PC-3 (cell line): ENCODE measurements at regions not wholly inside any gene's neighbourhood (a gene's known extent, or its start where the extent isn't known, plus 50 kb on each side); places are given as distances from the start of the nearest gene placed in this dataset.

Source experiments
- ATAC-seq: fragments of 200-7000 bp; cut with Tn5 transposase; 2 replicates; pipeline ENCODE4 v1.9.1; 2020; ENCODE audit warnings: mild to moderate bottlenecking, moderate library complexity
- BruUV-seq: library from RNA; stranded (reverse); fragments of 400-500 nt; replicated peaks from 2 replicates; lab custom pipeline; 2021; lab: Mats Ljungman, UMichigan
- CTCF ChIA-PET: fragments of 300-600 bp; sonication (Branson Sonifier 250); formaldehyde crosslinking; loops from one replicate; lab custom pipeline; 2022; ENCODE audit warnings: antibody characterized with exemption; lab: Charles Lee
- POLR2A ChIA-PET: fragments of 300-600 bp; sonication (Branson Sonifier 250); formaldehyde crosslinking; loops from one replicate; lab custom pipeline; 2022; ENCODE audit warnings: antibody characterized with exemption; ENCODE audit not compliant: unreplicated experiment; lab: Charles Lee
- DNase-seq: peaks from one replicate; pipeline ENCODE4 v3.0.0-alpha.2; 2015
- H2AFZ ChIP-seq: fragments of 300-600 bp; sonication (generic); 2 replicates; pipeline ENCODE4 v1.6.0; 2016; ENCODE audit warnings: antibody characterized with exemption, low read length
- H3F3A ChIP-seq: fragments of 300-600 bp; sonication (generic); one replicate; pipeline ENCODE4 v1.6.0; 2017; ENCODE audit warnings: antibody characterized with exemption, low read length, control low read depth, mild to moderate bottlenecking; ENCODE audit not compliant: unreplicated experiment
- H3K27ac ChIP-seq: fragments of 300-600 bp; sonication (generic); 2 replicates; pipeline ENCODE4 v1.5.1; 2016; ENCODE audit warnings: mild to moderate bottlenecking, low read length
- H3K27me3 ChIP-seq: fragments of 300-600 bp; sonication (generic); 2 replicates; pipeline ENCODE4 v1.6.1; 2016; ENCODE audit warnings: low read length, mixed read lengths
- H3K36me3 ChIP-seq: fragments of 300-600 bp; sonication (generic); 2 replicates; pipeline ENCODE4 v1.6.1; 2016; ENCODE audit warnings: low read depth, mixed run types, low read length, mixed read lengths
- H3K4me1 ChIP-seq: fragments of 300-600 bp; sonication (generic); 2 replicates; pipeline ENCODE4 v1.5.1; 2016; ENCODE audit warnings: low read length; ENCODE audit not compliant: insufficient read depth
- H3K4me2 ChIP-seq: fragments of 300-600 bp; sonication (generic); 2 replicates; pipeline ENCODE4 v1.6.0; 2016; ENCODE audit warnings: low read length
- H3K4me3 ChIP-seq: fragments of 300-600 bp; sonication (generic); 2 replicates; pipeline ENCODE4 v1.5.1; 2016; ENCODE audit warnings: mild to moderate bottlenecking, low read length, mixed read lengths
- H3K79me2 ChIP-seq: fragments of 300-600 bp; sonication (generic); 2 replicates; pipeline ENCODE4 v1.6.1; 2017; ENCODE audit warnings: low read length, mixed read lengths
- H3K9ac ChIP-seq: fragments of 300-600 bp; sonication (generic); 2 replicates; pipeline ENCODE4 v1.6.0; 2016; ENCODE audit warnings: mild to moderate bottlenecking, low read length
- H3K9me2 ChIP-seq: fragments of 300-600 bp; sonication (generic); replicated peaks from 2 replicates; pipeline ENCODE4 v1.6.1; 2016; ENCODE audit warnings: mixed run types, low read length, mixed read lengths
- H3K9me3 ChIP-seq: fragments of 300-600 bp; sonication (generic); 2 replicates; pipeline ENCODE4 v1.6.1; 2016; ENCODE audit warnings: low read length, mixed read lengths
- H4K20me1 ChIP-seq: fragments of 300-600 bp; sonication (generic); 2 replicates; pipeline ENCODE4 v1.6.1; 2016; ENCODE audit warnings: low read length, mixed read lengths
- EZH2 ChIP-seq: fragments of 300-600 bp; sonication (generic); IDR thresholded peaks from one replicate; pipeline ENCODE4 v1.6.1; 2017; ENCODE audit warnings: antibody characterized with exemption, mild to moderate bottlenecking, low read length; ENCODE audit not compliant: unreplicated experiment
- EZH2phosphoT487 ChIP-seq: fragments of 300-600 bp; sonication (generic); IDR thresholded peaks from 2 replicates; pipeline ENCODE4 v1.6.1; 2018; ENCODE audit warnings: mild to moderate bottlenecking, antibody characterized with exemption, low read length, borderline replicate concordance
- intact Hi-C: fragments of 100-400 bp; cut with micrococcal nuclease; formaldehyde crosslinking; loops from 2 replicates; pipeline ENCODE4 v1.9.0; 2023
- TF ChIP-seq, protein P1 (sequence below): fragments of 300-600 bp; sonication (generic); conservative IDR thresholded peaks from 2 replicates; pipeline ENCODE4 v1.5.1; 2017; ENCODE audit warnings: antibody characterized with exemption, low read depth, mild to moderate bottlenecking, low read length

- no peak for DNase-seq
- Histone ChIP-seq H3K9ac (no peak overlapping the region), H3K9me2 (no peaks in the 10 kb centered on the region), H3K36me3 (no peaks in the 10 kb centered on the region), H4K20me1 (no peaks in the 10 kb centered on the region), H3K27ac (no peak overlapping the region), H3K9me3 (no peaks in the 10 kb centered on the region), H3K4me3 (no peak overlapping the region), H3F3A (no peaks in the 10 kb centered on the region), H3K4me2 (no peak overlapping the region), H2AFZ (no peak overlapping the region), H3K27me3 (no peaks in the 10 kb centered on the region), H3K79me2 (no peaks in the 10 kb centered on the region), H3K4me1 (no peaks in the 10 kb centered on the region)
- CTCF ChIA-PET = no interaction called here
- ATAC-seq = no peak
- TF ChIP-seq, protein P1, sequence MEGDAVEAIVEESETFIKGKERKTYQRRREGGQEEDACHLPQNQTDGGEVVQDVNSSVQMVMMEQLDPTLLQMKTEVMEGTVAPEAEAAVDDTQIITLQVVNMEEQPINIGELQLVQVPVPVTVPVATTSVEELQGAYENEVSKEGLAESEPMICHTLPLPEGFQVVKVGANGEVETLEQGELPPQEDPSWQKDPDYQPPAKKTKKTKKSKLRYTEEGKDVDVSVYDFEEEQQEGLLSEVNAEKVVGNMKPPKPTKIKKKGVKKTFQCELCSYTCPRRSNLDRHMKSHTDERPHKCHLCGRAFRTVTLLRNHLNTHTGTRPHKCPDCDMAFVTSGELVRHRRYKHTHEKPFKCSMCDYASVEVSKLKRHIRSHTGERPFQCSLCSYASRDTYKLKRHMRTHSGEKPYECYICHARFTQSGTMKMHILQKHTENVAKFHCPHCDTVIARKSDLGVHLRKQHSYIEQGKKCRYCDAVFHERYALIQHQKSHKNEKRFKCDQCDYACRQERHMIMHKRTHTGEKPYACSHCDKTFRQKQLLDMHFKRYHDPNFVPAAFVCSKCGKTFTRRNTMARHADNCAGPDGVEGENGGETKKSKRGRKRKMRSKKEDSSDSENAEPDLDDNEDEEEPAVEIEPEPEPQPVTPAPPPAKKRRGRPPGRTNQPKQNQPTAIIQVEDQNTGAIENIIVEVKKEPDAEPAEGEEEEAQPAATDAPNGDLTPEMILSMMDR = no peak
- TF ChIP-seq EZH2 = no peak
- TF ChIP-seq EZH2phosphoT487 = no peak
- intact Hi-C loops = no loop called here
- POLR2A ChIA-PET = no interaction called here
- BruUV-seq = no TSS peak
Measured at GRCh38 chr4:18234108-18234507, 212.6 kb upstream of the LCORL start.

GRCh38 chr4:18231726-18232125, 210.2 kb upstream of the LCORL start:
- Histone ChIP-seq H3F3A (no peaks in the 10 kb centered on the region), H3K9ac (no peak overlapping the region), H3K4me1 (no peaks in the 10 kb centered on the region), H3K9me3 (no peaks in the 10 kb centered on the region), H3K79me2 (no peaks in the 10 kb centered on the region), H3K4me2 (no peak overlapping the region), H3K27ac (no peak overlapping the region), H3K36me3 (no peaks in the 10 kb centered on the region), H4K20me1 (no peaks in the 10 kb centered on the region), H3K4me3 (no peak overlapping the region), H3K27me3 (no peaks in the 10 kb centered on the region), H2AFZ (no peak overlapping the region), H3K9me2 (no peaks in the 10 kb centered on the region)
- no TSS peak for BruUV-seq
- intact Hi-C loops = no loop called here
- POLR2A ChIA-PET = no interaction called here
- CTCF ChIA-PET = no interaction called here
- TF ChIP-seq EZH2phosphoT487 (no peak), EZH2 (no peak)
- TF ChIP-seq, protein P1 = no peak
- no peak for DNase-seq
- no peak for ATAC-seq

DNA sequence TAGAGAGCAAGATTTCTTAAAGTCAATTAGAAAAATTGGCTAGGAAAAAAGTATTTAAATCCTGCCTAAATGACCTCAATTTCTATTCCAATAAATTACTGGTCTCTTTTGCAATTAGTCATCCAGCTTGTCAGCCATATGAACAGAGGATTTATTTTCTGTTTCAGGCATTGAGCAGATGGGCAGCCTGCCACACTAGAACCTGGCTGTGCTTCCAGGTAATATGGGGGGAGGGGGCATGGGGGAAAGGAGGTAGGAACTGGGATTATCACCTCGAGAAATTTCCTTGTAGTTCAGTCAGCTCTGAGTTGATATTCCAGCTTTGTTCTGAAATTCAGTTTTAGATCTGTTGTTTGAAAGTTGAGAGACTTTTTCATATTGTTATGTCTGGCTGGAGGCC, 206.3 kb upstream of the LCORL start:
- Histone ChIP-seq H3K4me1 (no peaks in the 10 kb centered on the region), H3K9ac (no peak overlapping the region), H3K4me3 (no peak overlapping the region), H3F3A (no peaks in the 10 kb centered on the region), H3K36me3 (no peaks in the 10 kb centered on the region), H3K4me2 (no peak overlapping the region), H3K9me3 (no peaks in the 10 kb centered on the region), H4K20me1 (no peaks in the 10 kb centered on the region), H3K27ac (no peak overlapping the region), H2AFZ (no peak overlapping the region), H3K9me2 (no peaks in the 10 kb centered on the region), H3K79me2 (no peaks in the 10 kb centered on the region), H3K27me3 (no peaks in the 10 kb centered on the region)
- intact Hi-C loops = no loop called here
- no TSS peak for BruUV-seq
- ATAC-seq (no peak), DNase-seq (no peak)
- TF ChIP-seq, protein P1 = no peak
- no peak for TF ChIP-seq EZH2phosphoT487
- TF ChIP-seq EZH2 = no peak
- ChIA-PET CTCF (no interaction called here), POLR2A (no interaction called here)
